GM19455 (cell line): ENCODE measurements at regions not wholly inside any gene's neighbourhood (a gene's known extent, or its start where the extent isn't known, plus 50 kb on each side); places are given as distances from the start of the nearest gene placed in this dataset.
"Not testable (repeated sequence)": the region's sequence is repeated elsewhere in the genome, so short reads cannot be mapped to it uniquely, and the experiment has no call there.

Experiments used
- ATAC-seq: cut with Tn5 transposase; IDR thresholded peaks from one replicate; pipeline ENCODE4 v1.9.1; 2021; ENCODE audit not compliant: unreplicated experiment

- ATAC-seq = not testable (repeated sequence)
These were observed 140.7 kb upstream of the PROK2 start for GRCh38 chr3:71925511-71926261.

GRCh38 chr3:71924721-71925120, 139.8 kb upstream of the PROK2 start:
- no peak for ATAC-seq

DNA sequence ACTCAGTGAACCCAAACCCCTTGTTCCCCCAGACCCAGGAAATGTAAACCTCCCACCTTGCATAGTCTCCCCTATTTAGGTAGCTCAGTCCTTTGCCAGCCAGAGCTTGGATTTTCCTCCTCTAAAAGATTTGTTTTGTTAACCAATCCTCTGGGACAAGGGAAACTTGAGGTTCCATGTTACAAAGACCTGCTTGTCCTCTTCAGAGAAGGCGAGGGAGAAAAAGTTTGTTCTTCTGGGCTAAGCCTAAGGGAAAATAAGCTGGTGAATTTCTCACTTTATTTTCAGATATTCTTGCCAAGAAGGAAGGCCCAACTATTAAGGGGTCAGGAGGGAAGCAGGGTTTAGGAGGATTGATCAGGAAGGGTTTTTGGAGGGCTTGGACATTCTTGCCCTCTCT, 136.1 kb upstream of the PROK2 start:
- ATAC-seq = no peak

DNA sequence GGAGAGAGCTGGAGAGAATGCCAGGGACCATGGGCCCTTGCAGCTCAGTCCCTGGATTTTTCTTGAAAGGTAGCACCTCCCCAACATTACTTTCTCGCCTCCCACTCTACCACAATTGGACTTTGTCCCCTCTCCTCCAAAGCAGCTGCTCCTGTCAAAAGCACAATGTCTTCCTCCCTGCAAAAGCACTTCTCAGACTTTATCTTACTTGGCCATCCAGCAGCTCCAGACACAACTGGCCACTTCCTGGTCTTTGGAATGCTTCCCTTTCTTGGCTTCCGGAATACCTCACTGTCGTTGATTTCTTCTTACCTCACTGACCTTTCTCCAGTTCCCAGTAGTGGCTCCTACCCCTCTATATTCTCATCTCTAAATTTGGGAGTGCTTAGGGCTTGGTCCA, 134.6 kb upstream of the PROK2 start:
- ATAC-seq = no peak

- no peak for ATAC-seq
These were observed 132.6 kb upstream of the PROK2 start for GRCh38 chr3:71917545-71917944.

GRCh38 chr3:71916747-71917369, 131.9 kb upstream of the PROK2 start:
- ATAC-seq = no peak

- ATAC-seq = no peak
These were observed 128.0 kb upstream of the PROK2 start for GRCh38 chr3:71912839-71913495.

GRCh38 chr3:71910108-71910507, 125.2 kb upstream of the PROK2 start:
- ATAC-seq = no peak

GRCh38 chr3:71907996-71908395, 123.0 kb upstream of the PROK2 start:
- no peak for ATAC-seq

GRCh38 chr3:71906976-71907375, 122.0 kb upstream of the PROK2 start:
- no peak for ATAC-seq

GRCh38 chr3:71905426-71905825, 120.5 kb upstream of the PROK2 start:
- peak; percentile 78 for ATAC-seq

DNA sequence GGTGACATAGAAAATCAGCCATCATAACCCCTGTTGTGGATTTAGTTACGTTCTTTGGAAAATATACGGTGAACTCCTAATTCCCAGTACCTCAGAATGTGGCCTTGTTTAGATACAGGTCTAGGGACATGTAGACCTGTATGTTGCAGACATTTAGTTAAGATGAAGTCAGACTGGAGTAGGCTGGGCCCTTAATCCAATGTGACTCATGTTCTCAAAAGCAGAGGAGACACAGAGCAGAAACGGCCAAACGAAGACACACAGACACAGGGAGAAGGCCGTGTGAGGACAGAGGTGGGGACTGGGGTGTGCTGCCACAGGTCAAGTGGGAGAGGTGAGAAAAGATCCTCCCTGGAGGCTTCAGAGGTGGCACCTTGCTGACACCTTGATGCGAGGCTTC, 119.0 kb upstream of the PROK2 start:
- no peak for ATAC-seq

- ATAC-seq = no peak
These were observed 118.2 kb upstream of the PROK2 start for GRCh38 chr3:71903112-71903495.

DNA sequence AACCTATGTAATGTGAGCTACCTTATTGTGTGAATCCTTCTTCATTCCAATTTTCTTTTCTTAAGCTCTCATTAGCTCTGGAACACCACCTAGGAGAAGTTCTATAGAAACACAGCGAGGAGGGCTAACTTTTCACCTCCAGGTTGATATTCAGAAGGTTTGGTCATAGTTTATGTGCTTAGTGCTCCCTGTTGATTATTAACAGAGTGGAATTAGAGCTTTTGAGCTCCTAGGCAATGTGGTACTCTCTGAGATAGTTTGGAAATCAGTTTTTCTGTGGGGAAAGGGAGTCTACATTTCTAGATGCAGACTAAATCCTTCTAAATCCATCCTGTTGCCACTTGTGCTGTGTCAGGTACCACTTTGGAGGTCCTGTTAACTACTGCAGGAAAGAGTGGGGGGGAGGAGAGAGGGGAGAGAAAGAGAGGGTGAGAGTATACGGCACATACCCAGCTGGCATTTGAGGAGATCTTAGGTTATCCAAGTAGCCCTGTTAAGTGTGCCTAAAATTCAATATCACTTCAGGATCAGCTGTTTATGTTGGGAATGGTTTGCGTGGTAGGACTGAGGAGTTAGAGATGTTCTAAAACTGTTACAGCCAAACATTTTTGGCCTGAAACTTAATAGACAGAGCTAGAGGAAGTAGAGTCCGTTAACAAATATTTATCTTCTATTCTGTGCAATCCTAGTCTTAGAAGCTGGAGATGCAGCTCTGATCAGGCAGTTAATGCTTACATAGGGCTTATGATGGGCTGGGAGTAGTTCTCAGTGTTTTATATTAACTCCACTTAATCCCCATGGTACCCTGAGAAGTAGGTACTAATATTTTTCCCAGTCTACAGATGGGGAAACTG, 117.5 kb upstream of the PROK2 start:
- ATAC-seq = no peak

- ATAC-seq = no peak
These were observed 116.7 kb upstream of the PROK2 start for GRCh38 chr3:71901645-71902044.

GRCh38 chr3:71900057-71900456, 115.1 kb upstream of the PROK2 start:
- ATAC-seq = no peak

DNA sequence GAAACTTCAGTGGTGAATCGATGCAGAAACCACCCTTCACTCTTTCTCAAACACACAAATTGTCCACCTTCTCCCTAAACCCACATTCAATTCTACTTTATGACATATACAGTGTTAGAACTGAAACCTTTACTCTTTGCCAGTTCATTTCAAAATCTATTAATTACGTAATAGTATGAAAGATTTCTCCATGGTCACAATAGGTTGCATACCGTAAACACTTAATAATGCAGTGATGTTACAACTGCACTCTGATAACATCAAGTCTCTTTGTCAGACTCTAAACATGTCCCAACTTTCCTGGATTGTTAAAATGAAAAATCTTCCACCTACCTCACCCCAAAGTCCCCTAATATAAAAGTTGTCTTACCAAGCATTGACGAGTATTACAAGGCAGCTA, 111.8 kb upstream of the PROK2 start:
- ATAC-seq = no peak

GRCh38 chr3:71893702-71894479, 108.9 kb upstream of the PROK2 start:
- ATAC-seq = no peak

- ATAC-seq = no peak
These were observed 108.2 kb upstream of the PROK2 start for GRCh38 chr3:71893122-71893521.

DNA sequence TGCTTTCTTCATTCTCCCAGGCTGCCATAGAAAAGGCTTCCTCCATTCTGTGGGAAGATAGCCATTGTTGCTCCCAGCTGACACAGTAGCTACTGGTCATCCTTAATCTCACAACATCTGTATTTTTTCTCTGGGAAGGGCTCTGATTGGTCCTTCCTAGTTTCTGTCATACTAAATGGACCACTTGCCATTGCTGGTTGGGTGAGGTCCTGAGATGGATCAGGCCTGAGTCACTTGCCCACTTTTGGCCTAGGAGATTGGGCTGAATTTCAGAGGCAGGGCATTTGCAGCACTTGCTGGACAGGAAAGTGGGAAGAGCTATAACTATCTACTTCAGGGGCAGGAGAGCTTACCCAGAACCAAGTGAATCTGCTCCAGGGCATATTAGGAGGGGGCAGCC, 106.5 kb upstream of the PROK2 start:
- ATAC-seq = no peak
